Memory B cell (primary cell): ENCODE measurements at regions not wholly inside any gene's neighbourhood (a gene's known extent, or its start where the extent isn't known, plus 50 kb on each side); places are given as distances from the start of the nearest gene placed in this dataset.
"Not testable (repeated sequence)": the region's sequence is repeated elsewhere in the genome, so short reads cannot be mapped to it uniquely, and the experiment has no call there.

Experiments used
- ATAC-seq: fragments of 150-1000 bp; cut with Tn5 transposase; 2 replicates; pipeline ENCODE4 v1.10.0; 2021; ENCODE audit warnings: low read depth, mild to moderate bottlenecking, moderate library complexity
- DNase-seq, 2 donors: peaks; one replicate each; pipeline ENCODE4 v3.0.0; 2022; ENCODE audit warnings: low spot score in 2 of 2
- H3K27ac Mint-ChIP-seq: one replicate; pipeline ENCODE4 v1.8.0; 2022; ENCODE audit warnings: mild to moderate bottlenecking, moderate library complexity, mixed read lengths
- H3K27me3 Mint-ChIP-seq: one replicate; pipeline ENCODE4 v1.8.0; 2022; ENCODE audit warnings: mixed read lengths
- H3K36me3 Mint-ChIP-seq: one replicate; pipeline ENCODE4 v1.8.0; 2022; ENCODE audit warnings: mild to moderate bottlenecking, mixed read lengths
- H3K4me1 Mint-ChIP-seq: one replicate; pipeline ENCODE4 v1.8.0; 2022; ENCODE audit warnings: mixed read lengths
- H3K4me3 Mint-ChIP-seq: one replicate; pipeline ENCODE4 v1.8.0; 2022; ENCODE audit warnings: mild to moderate bottlenecking, moderate library complexity, mixed read lengths
- H3K9me3 Mint-ChIP-seq: one replicate; pipeline ENCODE4 v1.8.0; 2022; ENCODE audit warnings: mixed read lengths

DNA sequence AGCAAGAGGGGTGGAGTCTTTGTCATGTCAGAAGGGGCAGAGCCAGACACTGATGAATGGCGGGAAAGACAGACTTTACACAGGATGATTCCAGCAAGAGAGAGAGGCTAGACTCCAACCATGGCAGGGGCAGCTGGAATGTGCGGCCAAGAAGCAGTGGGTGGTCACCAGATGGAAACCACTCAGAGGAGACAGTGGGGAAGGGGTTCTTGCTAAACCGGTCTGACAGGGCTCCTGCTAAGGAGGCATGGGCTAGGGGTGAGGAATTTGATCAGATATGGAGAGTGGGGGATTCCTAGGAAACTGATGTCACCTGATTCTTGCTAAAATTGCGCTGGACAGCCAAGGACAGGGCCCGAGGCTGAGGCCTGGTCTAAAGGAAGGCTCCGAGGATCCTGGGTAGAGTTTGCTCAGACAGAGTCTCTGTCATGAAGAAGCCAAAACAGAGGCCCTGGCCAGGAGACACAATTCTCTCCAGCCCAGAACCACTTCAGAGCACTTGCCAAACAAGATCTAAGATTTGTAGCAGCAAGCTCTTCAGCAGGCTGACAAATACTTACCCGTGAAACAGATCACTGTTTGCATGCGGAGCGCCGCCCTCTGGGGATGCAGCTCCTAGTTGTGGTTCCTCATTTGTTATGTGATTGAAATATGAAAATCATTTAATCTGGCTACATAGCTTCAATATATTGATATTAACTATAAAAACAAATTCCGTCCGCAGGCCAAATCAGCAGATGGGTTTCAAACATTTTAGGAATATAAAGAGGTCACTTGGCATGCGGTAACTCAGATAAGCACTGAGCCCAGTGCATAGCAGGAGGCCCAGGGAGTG, 377.0 kb downstream of the TCERG1L start:
- Mint-ChIP-seq H3K36me3 (no peaks in the 10 kb centered on the region), H3K4me1 (no peaks in the 10 kb centered on the region), H3K9me3 (peaks cover 4% of the 10 kb centered on the region), H3K27me3 (peaks cover 1% of the 10 kb centered on the region), H3K27ac (no peak overlapping the region), H3K4me3 (no peak overlapping the region)
- DNase-seq (no peak), ATAC-seq (no peak)

DNA sequence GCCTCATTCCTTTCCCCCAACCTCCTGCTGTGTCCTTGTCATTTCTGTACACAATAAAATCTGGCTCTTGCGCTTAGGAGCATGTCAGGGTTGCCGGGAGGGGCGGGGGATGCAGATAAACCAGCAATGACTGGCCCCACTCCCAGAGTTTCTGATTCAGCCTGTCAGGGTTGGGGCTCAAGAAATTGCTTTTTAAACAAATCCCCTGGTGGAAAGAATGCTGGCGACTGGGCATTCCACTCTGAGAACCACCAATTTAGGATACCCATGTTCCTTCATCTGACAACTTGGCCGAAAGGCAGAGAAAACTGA, 376.4 kb downstream of the TCERG1L start:
- Mint-ChIP-seq H3K9me3 (peaks cover 6% of the 10 kb centered on the region), H3K27me3 (peaks cover 1% of the 10 kb centered on the region), H3K27ac (no peak overlapping the region), H3K36me3 (no peaks in the 10 kb centered on the region), H3K4me3 (no peak overlapping the region), H3K4me1 (no peaks in the 10 kb centered on the region)
- DNase-seq (no peak), ATAC-seq (no peak)

DNA sequence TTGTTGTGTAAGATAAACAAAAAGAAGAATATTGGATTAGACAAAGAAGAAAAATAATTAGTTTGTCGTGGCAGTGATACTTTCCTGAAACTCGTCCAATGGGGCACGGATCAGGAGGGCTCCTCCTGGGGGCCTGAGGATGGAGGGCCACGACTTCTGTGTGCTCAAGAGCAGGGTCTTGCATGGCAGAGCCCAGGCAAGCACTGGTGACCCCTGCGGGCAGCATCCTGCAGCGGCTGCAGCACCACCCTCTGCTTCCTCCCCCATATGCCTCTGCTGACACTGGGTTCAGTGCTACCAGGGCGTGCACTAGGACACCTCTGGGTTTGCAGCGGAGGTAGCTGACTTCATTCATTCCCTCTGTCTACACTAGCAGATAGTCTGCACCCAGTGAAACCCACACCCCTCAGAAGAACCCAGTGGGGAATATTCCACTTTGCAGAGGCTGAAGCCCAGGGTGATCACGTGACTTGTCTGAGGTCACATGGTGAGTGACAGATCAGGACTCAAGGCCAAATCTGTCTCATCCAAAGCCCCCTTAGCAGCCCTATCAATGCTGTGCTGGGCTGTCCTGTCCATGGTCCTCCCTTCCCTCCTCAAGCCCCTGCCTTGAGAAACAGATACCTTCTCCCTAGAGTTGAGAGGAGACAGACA, 375.5 kb downstream of the TCERG1L start:
- H3K36me3 Mint-ChIP-seq = no peaks in the 10 kb centered on the region
- peaks cover 1% of the 10 kb centered on the region for H3K27me3 Mint-ChIP-seq
- DNase-seq = no peak
- H3K4me3 Mint-ChIP-seq = no peak overlapping the region
- H3K9me3 Mint-ChIP-seq = peaks cover 4% of the 10 kb centered on the region
- no peak overlapping the region for H3K27ac Mint-ChIP-seq
- H3K4me1 Mint-ChIP-seq = no peaks in the 10 kb centered on the region
- no peak for ATAC-seq

DNA sequence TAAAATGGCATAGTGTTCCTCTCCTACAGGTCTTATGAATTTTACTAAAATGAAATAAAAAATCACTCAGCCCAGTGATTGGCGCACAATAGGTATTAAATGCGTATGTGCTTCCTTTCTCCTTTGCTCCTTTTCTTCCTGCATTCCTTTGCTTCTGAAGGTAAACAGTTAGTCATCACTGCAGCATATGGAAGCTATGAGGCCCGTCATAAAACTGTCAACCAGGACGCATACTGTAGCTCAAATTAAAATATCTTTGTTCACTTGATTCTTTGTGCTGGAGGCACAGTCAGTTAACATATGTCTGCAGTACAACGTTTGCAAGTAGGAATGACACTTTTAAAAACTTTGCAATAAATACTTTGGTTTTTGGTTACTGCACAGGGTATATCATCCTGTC, 374.7 kb downstream of the TCERG1L start:
- H3K27me3 Mint-ChIP-seq = no peaks in the 10 kb centered on the region
- H3K4me3 Mint-ChIP-seq = no peak overlapping the region

GRCh38 chr10:130938051-130938450, 373.5 kb downstream of the TCERG1L start:
- H3K36me3 Mint-ChIP-seq = no peaks in the 10 kb centered on the region
- DNase-seq = no peak
- H3K27ac Mint-ChIP-seq = no peak overlapping the region
- H3K4me3 Mint-ChIP-seq = no peak overlapping the region
- no peak for ATAC-seq
- H3K27me3 Mint-ChIP-seq = no peaks in the 10 kb centered on the region
- H3K9me3 Mint-ChIP-seq = peaks cover 4% of the 10 kb centered on the region
- no peaks in the 10 kb centered on the region for H3K4me1 Mint-ChIP-seq

More for the DNA sequence above, 374.7 kb downstream of the TCERG1L start:
- peaks cover 4% of the 10 kb centered on the region for H3K9me3 Mint-ChIP-seq
- H3K36me3 Mint-ChIP-seq = no peaks in the 10 kb centered on the region
- H3K4me1 Mint-ChIP-seq = no peaks in the 10 kb centered on the region
- ATAC-seq (no peak), DNase-seq (no peak)
- no peak overlapping the region for H3K27ac Mint-ChIP-seq

DNA sequence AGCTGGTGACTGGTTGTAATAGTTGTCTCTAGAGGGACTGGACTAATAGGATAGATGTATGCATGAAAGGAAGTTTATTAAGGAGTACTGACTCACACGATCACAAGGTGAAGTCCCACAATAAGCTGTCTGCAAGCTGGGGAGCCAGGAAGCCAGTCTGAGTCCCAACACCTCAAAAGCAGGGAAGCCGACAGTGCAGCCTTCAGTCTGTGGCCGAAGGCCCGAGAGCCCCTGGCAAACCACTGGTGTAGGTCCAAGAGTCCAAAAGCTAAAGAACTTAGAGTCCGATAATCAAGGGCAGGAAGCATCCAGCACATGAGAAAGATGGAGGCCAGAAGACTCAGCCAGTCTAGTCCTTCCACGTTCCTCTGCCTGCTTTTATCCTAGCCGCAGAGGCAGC, 372.6 kb downstream of the TCERG1L start:
- not testable (repeated sequence) for H3K27me3 Mint-ChIP-seq

GRCh38 chr10:130941886-130942285, 369.6 kb downstream of the TCERG1L start:
- Mint-ChIP-seq H3K9me3 (peaks cover 4% of the 10 kb centered on the region), H3K27ac (no peak overlapping the region), H3K4me3 (no peak overlapping the region), H3K4me1 (no peaks in the 10 kb centered on the region), H3K27me3 (no peaks in the 10 kb centered on the region), H3K36me3 (no peaks in the 10 kb centered on the region)
- ATAC-seq (no peak), DNase-seq (no peak)

More for the DNA sequence above, 372.6 kb downstream of the TCERG1L start:
- ATAC-seq, H3K4me3 Mint-ChIP-seq, H3K36me3 Mint-ChIP-seq, H3K27ac Mint-ChIP-seq, H3K4me1 Mint-ChIP-seq, H3K9me3 Mint-ChIP-seq, DNase-seq: not testable (repeated sequence)

DNA sequence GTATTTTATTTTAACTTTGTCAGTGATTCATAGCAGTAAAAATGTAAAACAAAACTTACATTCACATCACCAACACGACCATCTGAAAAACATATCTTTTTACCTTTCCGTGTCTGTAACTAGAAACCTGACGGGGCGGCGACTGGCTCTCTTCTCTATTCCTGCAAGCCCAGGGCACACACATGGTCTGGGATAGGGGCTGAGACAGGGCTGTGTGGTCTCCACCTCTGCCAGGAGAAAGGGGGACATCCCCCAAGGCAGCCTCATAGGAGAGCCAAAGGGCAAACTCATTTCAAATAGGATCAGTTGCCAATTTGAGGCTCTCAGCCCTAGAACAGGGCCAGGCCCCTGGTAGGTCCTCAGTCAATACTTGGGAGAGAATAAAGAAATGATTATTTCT, 359.4 kb downstream of the TCERG1L start:
- Mint-ChIP-seq H3K4me1 (no peaks in the 10 kb centered on the region), H3K4me3 (no peak overlapping the region), H3K27me3 (no peaks in the 10 kb centered on the region), H3K27ac (no peak overlapping the region), H3K9me3 (peaks cover 2% of the 10 kb centered on the region), H3K36me3 (no peaks in the 10 kb centered on the region)
- no peak for ATAC-seq
- DNase-seq = no peak

GRCh38 chr10:130954326-130954905, 357.1 kb downstream of the TCERG1L start:
- Mint-ChIP-seq H3K27me3 (no peaks in the 10 kb centered on the region), H3K27ac (no peak overlapping the region), H3K4me1 (no peaks in the 10 kb centered on the region), H3K9me3 (peaks cover 2% of the 10 kb centered on the region), H3K4me3 (no peak overlapping the region), H3K36me3 (no peaks in the 10 kb centered on the region)
- ATAC-seq = no peak
- no peak for DNase-seq

- ATAC-seq (no peak), DNase-seq (no peak)
- Mint-ChIP-seq H3K9me3 (peaks cover 2% of the 10 kb centered on the region), H3K4me3 (no peak overlapping the region), H3K36me3 (no peaks in the 10 kb centered on the region), H3K27ac (no peak overlapping the region), H3K27me3 (no peaks in the 10 kb centered on the region), H3K4me1 (no peaks in the 10 kb centered on the region)
Observed at GRCh38 chr10:130956251-130956650, 355.3 kb downstream of the TCERG1L start.

GRCh38 chr10:130957423-130957822, 354.1 kb downstream of the TCERG1L start:
- no peaks in the 10 kb centered on the region for H3K36me3 Mint-ChIP-seq

DNA sequence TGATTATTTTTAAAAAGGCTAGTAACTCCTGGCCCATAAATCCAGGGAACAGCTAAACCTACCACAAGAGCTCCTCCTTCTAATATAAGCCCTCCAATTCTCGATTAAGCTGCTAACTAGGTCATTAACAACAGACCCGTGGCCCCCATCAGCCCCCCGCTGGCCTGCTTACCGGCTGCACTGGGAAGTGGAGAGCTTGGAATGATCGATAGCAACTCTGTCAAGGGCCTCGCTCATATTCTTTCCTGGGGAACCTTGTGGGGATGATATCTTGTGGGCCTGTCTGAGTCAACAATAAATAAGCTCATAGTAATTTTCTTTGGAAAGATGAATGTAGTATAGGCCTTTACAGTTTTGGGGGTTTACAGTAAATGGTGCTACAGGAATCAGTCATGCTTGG, 353.5 kb downstream of the TCERG1L start:
- no peak for ATAC-seq
- Mint-ChIP-seq H3K4me3 (no peak overlapping the region), H3K27me3 (no peaks in the 10 kb centered on the region), H3K27ac (no peak overlapping the region), H3K4me1 (no peaks in the 10 kb centered on the region), H3K9me3 (peaks cover 4% of the 10 kb centered on the region), H3K36me3 (no peaks in the 10 kb centered on the region)
- no peak for DNase-seq

More at GRCh38 chr10:130957423-130957822, 354.1 kb downstream of the TCERG1L start:
- Mint-ChIP-seq H3K9me3 (peaks cover 2% of the 10 kb centered on the region), H3K4me1 (no peaks in the 10 kb centered on the region), H3K27me3 (no peaks in the 10 kb centered on the region), H3K27ac (no peak overlapping the region), H3K4me3 (no peak overlapping the region)
- ATAC-seq (no peak), DNase-seq (no peak)

DNA sequence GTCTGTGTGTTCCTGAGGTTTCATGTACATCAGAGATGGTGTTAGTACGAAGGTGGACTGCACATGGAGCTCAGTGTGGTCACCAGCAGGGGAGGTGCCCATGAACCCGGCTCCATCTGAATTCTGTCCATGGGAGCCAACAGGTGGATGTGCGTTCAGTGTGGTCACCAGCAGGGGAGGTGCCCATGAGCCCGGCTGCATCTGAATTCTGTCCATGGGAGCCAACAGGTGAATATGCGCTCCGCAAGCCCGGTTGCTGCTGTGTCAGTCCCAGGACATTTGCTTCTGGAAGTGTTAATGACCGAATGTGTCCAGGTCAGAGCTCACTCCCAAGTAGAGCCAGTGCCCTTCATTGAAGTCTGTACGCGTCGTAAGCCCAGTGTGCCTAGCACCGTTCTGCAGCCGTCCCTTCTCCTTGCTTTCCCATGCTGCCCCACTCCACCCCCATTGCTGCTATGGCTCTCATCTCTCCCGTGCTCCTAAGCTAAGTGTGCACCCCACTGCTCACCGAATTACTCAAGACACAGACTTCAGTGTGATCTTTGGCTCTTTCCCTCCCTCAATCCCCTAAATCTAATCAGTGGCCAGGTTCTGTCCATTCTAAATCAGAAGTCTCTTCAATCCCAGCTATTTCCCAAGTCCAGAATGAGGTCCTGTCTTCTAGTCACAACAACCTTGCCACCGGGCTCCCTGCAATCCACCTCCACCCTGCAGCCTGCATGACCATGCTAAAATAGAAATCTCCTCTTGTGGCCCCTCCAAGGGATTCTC, 352.4 kb downstream of the TCERG1L start:
- H3K4me1 Mint-ChIP-seq = no peaks in the 10 kb centered on the region
- DNase-seq (no peak), ATAC-seq (no peak)
- no peak overlapping the region for H3K4me3 Mint-ChIP-seq
- no peaks in the 10 kb centered on the region for H3K36me3 Mint-ChIP-seq
- H3K27ac Mint-ChIP-seq = no peak overlapping the region
- peaks cover 6% of the 10 kb centered on the region for H3K9me3 Mint-ChIP-seq
- H3K27me3 Mint-ChIP-seq = no peaks in the 10 kb centered on the region

DNA sequence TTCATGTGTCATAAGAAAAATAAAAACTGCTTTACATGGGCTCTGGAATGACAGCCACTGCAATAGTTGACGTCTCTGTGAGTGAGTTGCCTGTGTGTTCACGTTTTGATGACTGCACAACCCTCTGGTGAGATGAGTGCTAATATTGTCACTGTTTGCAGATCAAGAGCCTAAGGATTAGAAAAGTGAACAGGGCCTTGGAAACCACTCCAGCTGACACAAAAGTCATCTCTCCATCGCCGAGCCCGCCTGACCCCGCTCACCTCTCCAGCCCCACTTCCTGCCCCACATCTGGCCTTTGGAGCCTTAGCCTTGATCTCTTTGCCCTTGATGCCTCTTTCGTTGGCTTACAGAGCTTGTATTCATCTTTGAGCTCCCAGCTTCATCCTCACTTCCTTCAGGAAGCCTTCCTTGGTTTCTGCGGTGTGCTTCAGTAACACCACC, 351.7 kb downstream of the TCERG1L start:
- Mint-ChIP-seq H3K4me1 (no peaks in the 10 kb centered on the region), H3K4me3 (no peak overlapping the region), H3K9me3 (peaks cover 4% of the 10 kb centered on the region), H3K36me3 (no peaks in the 10 kb centered on the region), H3K27ac (no peak overlapping the region), H3K27me3 (no peaks in the 10 kb centered on the region)
- ATAC-seq = no peak
- DNase-seq = no peak
